ENCODE measurements at regions not wholly inside any gene's neighbourhood (a gene's known extent, or its start where the extent isn't known, plus 50 kb on each side); places are given as distances from the start of the nearest gene placed in this dataset.
"Not testable (repeated sequence)": the region's sequence is repeated elsewhere in the genome, so short reads cannot be mapped to it uniquely, and the experiment has no call there.

DNA sequence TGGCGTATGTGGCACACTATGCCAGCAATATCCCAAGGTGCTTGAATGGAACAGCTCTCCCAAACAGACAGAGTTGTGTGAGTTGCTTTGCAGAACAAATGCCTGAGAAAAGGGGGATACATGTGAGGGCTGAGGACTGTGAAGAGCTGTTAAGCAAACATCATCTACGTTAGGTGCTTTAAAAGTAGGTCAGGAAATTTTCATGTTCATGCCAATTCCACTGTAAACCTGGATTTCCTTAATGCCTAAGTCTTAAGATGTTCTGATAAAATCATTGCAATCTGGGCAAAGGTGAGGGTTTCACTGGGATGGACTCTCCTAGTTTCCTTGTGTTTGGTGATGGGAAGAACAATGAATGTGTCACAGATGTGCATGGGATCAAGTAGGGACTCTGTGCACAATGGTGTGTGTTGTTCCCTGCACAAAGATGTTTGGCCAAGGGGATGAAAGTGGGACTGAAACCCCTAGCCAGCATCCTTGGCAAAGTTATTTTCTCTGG, 227.9 kb downstream of the KTN1 start:
- DNase-seq: no peak

DNA sequence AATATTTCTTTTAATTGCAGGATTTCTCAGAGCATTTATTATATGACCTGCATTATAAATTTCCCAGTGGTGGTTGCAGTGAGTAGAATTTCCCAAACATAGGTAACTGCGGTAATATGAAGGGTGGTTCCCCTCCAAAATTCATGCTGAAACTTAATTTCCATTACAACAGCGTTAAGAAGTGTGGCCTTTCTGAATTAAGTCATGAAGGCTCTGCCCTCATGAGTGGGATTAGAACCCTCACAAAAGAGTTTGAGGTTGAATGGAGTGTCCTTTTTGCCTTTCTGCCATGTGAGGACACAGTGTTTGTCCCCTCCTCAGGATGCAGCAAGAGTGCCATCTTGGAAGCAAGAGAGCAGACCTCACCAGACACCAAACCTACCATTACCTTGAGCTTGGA, 233.6 kb downstream of the KTN1 start:
- no peak for DNase-seq

DNA sequence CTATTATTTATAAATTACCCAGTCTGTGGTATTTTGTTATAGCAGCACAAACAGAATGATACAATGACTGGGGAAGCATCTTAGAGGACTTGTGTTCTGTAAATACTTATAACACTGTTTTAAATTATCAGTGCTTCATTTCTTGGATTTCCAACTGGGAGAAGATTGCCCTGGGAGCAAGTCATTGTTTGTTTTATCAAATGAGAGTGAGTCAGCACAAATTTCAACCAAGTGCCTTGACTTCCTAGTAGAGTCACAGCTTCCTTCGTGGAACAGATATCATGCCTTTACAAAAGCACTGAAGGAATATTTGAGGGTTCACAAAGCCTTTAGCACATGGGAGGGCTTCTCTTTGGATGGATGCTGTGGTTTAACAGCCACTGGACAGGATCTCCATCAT, 234.1 kb downstream of the KTN1 start:
- DNase-seq: no peak

DNA sequence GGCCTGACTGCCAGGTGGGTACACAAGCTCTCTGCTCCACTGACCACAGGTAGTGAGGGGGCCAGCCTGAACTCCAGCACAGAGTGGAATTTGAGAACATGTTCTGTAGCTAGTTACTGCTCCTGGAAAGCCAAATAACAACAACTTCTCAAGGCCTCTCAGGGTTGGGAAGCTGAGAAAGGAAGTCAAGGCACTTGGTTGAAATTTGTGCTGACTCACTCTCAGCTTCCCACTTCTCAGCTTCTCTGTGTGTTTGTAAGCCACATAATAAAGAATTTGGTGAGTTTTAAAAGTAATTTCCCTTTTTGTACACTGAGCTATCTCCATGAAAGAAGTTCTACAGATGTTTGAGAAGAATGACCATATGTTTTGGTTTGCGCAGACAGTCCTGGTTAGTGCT, 234.9 kb downstream of the KTN1 start:
- DNase-seq: no peak

DNA sequence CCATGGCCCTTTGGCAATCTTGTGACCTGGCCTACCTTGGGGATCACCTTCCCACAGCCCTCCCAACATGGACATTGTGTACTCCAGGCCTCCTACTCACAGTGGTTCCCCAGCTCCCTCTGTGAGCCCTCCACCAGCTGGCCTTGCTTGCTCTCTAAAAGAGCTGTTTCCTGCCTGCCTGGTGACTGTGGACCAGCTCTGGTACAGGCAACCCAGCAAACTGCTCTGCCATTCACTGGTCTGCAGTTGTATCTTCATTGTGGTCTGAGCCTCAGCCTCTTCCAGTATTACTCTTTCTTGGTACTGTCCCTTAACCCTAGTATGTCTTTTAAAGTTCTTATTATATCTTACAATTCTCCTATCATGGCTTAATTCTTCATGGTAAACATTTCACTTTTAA, 236.2 kb downstream of the KTN1 start:
- DNase-seq: no peak

DNA sequence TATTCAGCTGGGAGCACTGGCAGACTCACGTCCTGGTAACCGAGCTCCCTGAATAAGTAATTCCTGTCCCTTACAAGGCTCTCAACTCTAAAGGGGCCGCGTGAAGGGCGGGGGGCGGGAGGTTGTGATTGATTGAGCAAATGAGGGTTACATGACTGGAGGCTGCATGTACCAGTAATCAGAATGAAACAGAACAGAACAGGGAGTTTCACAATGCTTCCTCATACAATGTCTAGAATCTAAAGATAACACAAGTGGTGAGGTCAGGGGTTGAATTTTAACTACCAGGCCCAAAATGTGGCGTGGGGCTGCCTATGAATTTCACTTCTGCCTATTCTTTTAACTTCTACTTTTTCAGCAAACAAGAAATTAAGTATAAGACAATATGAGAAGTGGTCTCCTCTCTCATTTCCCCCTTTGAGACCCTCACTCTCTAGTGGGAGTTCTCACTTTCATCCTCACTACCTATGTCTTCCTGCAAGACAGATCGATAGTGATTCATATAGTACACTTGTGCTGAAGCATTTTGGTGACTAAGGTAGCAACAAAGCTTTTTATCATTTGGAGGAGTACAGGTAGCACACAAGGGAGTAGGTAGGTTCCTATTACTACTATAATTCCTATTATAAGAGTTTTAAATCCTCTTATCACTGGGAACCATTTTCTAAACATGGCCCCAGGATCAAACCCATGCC, 239.8 kb downstream of the KTN1 start:
- no peak for DNase-seq

DNA sequence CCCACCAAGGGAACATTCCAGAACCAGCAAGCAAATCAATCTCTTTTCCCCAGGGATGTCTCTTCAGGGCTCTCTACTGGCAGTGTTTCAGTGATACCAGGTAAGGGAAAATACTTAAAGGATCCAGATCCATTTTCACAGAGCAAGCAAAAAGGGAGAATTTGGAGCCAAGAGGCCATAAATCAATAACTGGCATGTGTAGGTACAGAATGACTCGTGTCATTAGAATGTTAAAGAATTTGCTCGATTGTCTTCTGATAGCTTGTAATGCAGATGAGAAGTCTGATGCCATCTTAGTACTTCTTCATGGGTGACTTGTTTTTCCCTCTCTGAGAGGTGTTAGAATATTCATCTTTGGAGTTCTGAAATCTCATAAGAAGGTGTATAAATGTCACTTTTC, 242.9 kb downstream of the KTN1 start:
- no peak for DNase-seq

DNA sequence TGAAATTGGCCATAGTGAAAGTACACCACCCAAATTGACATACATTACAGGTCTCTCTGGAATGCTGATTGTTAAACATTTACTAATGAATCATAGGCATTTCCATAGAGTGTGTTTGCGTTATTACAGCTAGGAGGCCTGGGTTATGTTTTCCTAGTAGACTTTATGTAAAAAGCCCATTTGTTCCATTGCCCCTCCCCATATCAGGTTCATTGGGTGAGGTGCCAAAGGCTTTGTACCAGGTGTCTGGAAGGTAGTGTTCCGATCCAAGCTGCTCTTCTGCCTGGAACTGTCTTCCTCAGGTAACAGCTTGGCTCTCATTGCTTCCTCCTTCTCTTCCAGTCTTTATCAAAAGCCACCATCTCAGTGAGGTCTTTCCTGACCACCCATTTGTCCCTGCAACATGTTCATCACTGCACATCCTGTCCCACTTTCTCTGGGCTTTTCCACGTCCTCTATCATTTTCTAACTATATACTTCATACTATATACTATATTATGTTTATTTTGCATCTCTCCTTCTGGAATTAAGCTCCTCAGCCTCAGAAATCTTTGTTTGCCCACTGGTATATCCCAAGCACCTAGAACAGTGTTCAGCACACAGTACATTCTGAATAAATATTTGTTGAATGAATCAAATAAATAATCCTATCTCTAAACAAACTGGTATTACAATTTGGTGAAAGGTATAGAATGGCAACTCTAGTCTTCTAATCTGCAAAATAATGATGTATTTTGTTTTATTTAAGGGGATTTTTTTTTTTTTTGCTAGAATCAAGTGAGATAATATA, 252.3 kb downstream of the KTN1 start:
- DNase-seq: no peak

DNA sequence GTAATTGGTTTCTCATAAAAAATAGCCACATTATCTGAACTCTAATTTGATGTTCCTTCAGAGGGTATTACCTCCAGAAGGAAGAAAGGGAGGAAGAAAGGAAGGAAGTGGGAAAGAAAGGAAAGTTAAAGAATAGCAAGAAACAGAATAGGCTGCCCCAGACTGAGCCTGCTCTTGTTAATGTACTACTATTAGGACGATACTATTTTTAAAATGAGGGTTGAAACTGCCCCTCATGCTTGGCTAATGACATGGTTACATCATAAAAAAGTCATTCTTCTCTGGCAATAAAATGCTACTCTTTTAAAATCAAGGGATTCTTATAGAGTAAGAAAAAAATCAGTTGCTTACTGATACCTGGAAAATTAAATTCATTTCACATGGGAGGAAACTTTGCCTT, 253.0 kb downstream of the KTN1 start:
- DNase-seq: no peak

DNA sequence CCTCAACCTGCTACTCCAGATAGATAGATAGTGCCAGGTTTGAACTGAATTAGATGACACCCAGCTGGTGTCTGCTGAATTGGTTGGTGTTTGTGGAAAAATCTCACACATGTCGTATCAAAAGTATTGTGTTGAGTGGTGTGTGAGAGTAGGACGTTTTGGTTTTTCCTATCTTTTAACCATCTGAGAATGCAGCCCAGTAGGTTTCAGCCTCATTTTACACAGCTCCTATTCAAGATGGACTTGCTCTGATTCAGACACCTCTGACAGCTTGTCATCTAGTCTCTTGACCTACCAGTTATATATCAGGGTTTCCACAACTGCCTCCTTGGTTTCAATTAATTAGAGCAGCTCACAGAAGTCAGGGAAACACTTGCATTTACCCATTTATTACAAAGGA, 254.4 kb downstream of the KTN1 start:
- DNase-seq: no peak

DNA sequence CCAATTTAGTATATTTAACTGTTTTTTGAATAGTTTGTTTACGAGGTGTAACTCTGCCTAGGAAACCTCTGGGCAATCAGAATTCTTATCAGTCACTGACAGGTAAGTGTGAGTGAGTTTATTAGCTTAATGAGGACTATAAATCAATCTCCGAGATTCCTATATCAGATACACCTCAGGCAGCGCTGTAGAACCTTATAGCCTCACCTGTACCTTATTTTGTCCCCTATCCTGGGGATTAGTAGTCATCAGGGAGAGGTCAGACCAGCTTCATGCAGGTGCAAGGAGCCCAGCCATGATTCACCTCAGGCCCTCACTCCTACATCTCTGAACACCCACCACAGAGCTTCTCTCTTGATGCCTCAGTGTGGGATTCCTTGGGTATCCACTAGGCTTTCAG, 256.0 kb downstream of the KTN1 start:
- no peak for DNase-seq

DNA sequence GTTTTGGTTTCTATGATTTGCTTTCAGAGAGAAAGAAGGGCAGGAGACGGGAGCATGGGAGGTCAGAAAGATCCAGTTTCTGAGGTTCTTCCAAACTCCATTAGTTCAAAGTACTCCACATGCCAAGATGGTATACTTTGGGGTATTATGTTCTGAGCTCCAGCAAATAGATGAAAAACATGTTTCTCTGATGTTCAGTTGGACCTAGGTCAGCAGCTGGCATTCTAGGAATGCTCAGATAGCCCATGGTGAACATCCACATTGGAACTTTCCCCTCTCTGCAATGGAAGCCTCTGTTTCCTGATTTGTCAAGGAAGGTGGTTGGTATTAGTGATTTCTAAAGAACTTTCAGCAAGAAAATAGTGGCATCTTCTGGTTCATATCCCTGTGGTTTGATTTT, 257.5 kb downstream of the KTN1 start:
- DNase-seq: no peak

DNA sequence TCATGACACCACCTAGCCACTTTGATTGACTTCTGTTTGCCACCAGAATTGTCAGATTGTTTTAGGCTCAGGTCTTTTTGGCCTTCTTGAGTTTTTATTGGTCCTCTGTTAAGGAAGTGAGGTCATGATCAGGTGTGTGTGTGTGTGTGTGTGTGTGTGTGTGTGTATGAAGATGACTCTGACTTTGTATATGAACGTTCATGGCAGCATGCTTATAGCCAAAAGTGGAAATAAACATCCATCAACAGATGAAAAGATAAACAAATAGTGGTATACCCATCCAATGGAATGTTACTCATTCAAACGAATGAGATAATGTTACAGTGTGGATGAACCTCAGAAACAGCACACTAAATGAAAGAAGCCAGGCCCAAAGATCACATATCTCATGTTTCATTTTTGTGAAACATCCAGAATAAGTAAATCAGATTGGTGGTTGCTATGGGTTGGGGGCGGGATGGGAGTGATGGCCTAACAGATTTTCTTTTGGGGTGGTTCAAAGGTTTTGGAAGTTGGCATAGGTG, 258.6 kb downstream of the KTN1 start:
- DNase-seq: no peak

DNA sequence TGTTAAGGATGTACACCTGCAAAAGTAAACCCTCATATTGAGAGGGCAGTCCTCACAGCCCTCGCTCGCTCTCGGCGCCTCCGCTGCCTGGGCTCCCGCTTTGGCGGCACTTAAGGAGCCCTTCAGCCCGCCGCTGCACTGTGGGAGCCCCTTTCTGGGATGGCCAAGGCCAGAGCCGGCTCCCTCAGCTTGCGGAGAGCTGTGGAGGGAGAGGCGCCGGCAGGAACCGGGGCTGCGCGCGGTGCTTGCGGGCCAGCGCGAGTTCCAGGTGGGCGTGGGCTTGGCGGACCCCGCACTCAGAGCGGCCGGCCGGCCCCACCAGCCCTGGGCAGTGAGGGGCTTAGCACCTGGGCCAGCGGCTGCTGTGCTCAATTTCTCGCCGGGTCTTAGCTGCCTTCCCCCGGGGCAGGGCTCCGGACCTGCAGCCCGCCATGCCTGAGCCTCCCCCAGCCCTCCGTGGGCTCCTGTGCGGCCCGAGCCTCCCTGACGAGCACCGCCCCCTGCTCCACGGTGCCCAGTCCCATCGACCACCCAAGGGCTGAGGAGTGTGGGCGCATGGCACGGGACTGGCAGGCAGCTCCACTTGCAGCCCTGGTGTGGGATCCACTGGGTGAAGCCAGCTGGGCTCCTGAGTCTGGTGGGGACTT, 259.4 kb downstream of the KTN1 start:
- DNase-seq: not testable (repeated sequence)

DNA sequence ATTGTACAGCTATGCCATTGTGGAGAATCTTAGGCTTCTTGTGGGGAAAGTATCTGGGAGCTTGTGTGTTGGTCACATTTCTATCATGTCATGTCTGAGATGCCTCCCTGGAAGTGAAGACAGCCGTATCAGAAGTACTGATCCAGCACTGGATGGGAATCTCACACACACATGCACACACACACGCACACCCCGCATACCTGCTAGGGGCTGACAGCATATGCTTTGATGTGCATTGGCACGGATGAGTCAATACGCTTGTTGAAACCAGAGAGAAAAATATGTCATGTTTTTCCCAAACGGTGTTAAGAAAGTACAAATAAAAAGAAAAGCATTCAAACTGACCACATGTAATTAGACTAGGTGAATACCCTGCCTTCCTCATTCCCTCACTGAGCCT, 260.8 kb downstream of the KTN1 start:
- DNase-seq: no peak

DNA sequence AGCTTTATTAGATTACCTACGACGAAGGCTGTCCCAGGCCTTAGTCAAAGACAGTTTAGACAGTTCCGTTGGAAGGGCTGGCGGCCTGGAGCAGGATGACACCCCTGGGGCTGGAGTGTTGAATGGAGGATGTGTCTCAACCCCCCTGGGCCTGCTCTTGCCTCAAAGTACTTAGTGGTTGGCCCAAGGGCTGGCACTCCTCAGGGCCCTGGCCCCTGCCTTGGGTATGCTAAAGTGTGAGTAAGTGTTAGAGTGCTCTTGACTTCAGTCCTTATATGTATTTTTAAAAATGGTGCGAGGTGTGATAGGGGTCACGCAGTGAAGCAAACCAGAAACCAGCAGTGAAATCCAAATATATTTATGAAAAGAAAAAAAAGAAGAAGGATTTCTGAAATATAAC, 261.6 kb downstream of the KTN1 start:
- DNase-seq: no peak

DNA sequence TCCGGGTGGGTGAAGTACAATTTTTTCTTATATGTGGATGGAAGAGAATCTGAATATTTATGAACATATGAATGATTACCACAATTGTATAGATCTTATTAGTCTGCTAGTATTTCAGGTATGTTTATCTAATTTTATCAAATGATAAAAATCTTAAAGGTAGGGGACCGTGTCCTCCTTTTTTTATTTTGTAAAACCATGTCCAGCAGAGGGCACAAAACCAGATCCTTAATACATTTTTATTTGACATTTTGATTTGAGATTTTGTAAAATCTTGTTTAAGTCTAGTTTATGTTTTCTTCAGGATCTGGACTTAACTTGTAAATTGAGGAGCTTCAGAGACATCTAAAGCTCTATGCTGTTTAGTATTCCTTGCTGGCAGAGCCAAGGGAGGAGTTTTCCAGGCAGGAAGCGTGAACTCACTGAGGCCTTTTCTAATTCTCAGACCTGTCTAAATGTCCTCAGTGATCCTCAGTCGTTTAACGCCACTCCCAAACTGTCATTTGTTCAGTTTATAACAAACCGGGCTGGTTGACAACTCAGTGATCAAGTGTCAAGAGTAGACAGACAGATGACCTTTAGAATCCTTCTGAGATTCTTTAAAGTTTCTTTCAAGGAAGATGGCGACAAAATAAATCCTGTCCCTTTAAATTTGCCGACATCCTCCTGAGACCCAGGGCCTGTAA, 263.9 kb downstream of the KTN1 start:
- DNase-seq: no peak

DNA sequence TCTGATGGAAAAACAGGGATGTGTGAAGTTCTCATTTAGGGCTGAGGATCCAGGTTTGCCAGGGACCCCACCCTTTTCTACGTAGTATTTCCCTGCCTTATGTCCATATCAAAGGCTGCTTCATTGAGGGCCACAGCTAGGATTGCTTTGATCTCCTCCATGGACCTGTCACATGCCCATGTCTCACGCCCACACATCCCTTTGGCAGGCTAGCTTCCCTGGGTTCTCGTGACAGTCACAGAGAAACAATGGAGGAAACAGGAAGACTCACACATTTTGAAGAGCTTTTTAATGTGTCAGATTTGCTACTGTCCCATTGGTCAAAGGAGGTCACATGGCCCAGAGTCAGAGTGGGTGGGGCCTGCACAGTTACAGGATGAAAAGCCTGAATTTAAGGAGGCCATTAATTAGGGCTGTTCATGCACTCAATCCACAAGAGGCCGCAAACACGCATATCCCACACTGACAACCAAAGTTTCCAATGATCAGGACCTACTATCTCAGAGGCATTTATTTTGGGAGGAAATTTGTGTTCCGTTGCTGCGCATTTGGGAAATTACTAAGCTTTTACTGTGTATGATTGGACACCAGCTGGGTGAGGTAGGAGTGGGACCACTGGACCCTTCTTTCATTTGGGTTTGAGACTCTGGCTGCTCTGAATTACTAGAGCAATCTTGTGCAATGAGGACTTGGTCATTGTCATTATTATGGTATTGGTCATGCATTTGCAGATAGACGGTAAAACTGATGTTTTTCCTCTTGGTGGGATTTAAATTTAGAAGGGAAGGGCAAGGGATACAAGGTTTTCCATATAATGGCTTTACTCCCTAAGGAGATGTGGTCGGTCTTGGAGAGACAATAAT, 266.2 kb downstream of the KTN1 start:
- DNase-seq: no peak

DNA sequence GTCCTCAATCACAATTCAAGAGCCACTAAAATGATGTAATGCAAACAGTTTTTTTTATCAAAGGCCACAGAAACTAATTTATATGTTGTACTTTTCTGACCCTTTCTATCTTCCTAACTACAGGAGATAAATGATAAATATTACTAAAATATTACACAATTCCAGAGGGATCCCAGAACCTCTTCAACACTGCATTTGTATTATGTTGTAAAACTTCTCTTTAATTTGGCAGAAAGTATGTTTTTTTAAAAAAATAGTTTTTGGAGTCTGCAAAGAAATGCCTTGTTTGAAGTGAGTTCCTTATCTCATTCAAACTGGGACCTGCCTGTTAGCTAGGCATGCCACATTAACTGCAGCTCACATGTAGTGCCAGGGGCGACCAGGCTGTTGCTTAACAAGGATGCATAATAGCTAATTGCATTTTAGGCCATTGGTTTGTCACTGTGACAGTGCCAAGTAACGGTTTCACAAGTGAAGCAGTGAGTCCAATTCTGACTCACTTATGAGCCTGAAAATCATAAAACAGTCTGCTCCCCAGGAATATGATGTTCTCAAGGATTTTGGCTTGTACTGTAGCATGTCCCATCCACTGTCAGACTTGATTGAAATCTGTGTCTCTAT, 266.9 kb downstream of the KTN1 start:
- DNase-seq: no peak

DNA sequence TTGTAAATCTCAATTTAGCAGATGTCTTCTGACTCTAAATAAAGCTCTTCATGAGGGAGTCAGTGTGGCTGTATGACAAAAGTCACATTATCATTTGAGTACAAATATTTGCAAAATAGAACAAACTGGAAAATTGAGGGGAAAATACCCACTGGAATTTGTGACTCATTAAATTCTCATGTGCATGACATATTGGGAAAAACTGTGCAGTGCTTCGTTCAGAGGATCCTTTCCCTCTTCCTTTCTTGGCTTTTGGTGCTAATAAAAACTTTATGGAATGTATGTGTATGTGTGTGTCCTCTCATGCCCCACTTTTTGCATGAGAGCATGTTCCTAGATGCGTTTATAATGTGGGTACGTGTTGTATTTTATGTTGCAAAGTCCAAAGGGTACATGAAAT, 267.8 kb downstream of the KTN1 start:
- DNase-seq: no peak

DNA sequence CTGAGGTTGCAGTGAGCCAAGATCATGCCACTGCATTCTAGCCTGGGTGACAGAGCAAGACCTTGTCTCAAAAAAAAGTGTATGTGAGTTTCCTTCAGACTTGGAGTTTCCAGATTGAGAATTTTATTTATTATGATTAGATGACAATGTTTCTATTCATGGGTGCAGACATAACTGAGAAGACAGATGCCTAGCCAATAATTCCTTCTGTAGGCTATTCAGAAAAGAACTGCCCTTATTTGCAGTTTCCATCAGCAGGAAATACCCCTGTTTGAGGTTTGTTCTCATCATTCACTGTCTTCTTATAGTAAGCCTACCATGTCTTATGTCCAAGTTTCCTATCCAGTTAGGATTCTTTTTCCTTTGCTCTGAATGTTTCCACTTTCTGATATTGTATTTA, 269.0 kb downstream of the KTN1 start:
- no peak for DNase-seq

DNA sequence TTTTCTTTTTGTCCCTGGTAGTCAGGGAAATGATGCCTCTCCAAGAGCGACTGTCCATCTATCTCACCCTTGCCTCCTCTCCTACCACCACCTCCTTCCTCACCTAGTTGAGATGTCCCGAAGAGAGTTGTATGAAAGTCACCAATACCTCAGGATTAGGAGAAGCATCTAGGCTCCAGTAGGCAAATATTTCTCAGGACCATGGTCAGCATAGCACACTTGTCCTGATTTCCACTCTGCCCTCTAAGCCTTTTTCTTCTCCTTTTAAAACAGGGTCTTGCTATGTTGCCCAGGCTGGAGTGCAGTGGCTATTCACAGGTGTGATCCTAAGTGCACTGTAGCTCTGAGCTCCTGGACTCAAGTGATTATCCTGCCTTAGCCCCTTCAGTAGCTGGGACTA, 268.4 kb upstream of the PELI2 start:
- no peak for DNase-seq
